Middle frontal gyrus (tissue), 1 donor: ENCODE measurements at regions not wholly inside any gene's neighbourhood (a gene's known extent, or its start where the extent isn't known, plus 50 kb on each side); places are given as distances from the start of the nearest gene placed in this dataset.
"Not testable (repeated sequence)": the region's sequence is repeated elsewhere in the genome, so short reads cannot be mapped to it uniquely, and the experiment has no call there.

Experiments
- DNase-seq: peaks from one replicate; pipeline ENCODE4 v3.0.0-alpha.2; 2015; ENCODE audit warnings: low spot score; ENCODE audit errors: extremely low spot score

- DNase-seq: no peak
Measured at GRCh38 chr15:20346082-20346805, 195.4 kb downstream of the GOLGA6L6 start.

GRCh38 chr15:20345401-20345958 is 196.1 kb downstream of the GOLGA6L6 start:
- DNase-seq: no peak

GRCh38 chr15:20344601-20345400 is 196.8 kb downstream of the GOLGA6L6 start:
- no peak for DNase-seq

- DNase-seq: not testable (repeated sequence)
Measured at GRCh38 chr15:20343395-20344211, 198.0 kb downstream of the GOLGA6L6 start.

GRCh38 chr15:20342601-20343394 is 198.8 kb downstream of the GOLGA6L6 start:
- not testable (repeated sequence) for DNase-seq

- no peak for DNase-seq
Measured at GRCh38 chr15:20341901-20342600, 199.5 kb downstream of the GOLGA6L6 start.

- DNase-seq: no peak
Measured at GRCh38 chr15:20340931-20341661, 200.5 kb downstream of the GOLGA6L6 start.

- no peak for DNase-seq
Measured at GRCh38 chr15:20340331-20340811, 201.2 kb downstream of the GOLGA6L6 start.

GRCh38 chr15:20339086-20339791 is 202.4 kb downstream of the GOLGA6L6 start:
- DNase-seq: not testable (repeated sequence)

GRCh38 chr15:20338671-20339070 is 202.9 kb downstream of the GOLGA6L6 start:
- not testable (repeated sequence) for DNase-seq

- DNase-seq: not testable (repeated sequence)
Measured at GRCh38 chr15:20337238-20337637, 204.4 kb downstream of the GOLGA6L6 start.

GRCh38 chr15:20334451-20334850 is 207.1 kb downstream of the GOLGA6L6 start:
- not testable (repeated sequence) for DNase-seq

GRCh38 chr15:20325751-20326150 is 215.8 kb downstream of the GOLGA6L6 start:
- DNase-seq: not testable (repeated sequence)

- not testable (repeated sequence) for DNase-seq
Measured at GRCh38 chr15:20317132-20317531, 224.5 kb downstream of the GOLGA6L6 start.

GRCh38 chr15:20311014-20311680 is 230.5 kb downstream of the GOLGA6L6 start:
- DNase-seq: not testable (repeated sequence)

- DNase-seq: no peak
Measured at GRCh38 chr15:20310603-20311002, 231.0 kb downstream of the GOLGA6L6 start.

GRCh38 chr15:20309966-20310365 is 231.6 kb downstream of the GOLGA6L6 start:
- DNase-seq: not testable (repeated sequence)

GRCh38 chr15:20309395-20309794 is 232.2 kb downstream of the GOLGA6L6 start:
- DNase-seq: not testable (repeated sequence)
